CD14-positive monocyte (primary cell): ENCODE measurements at regions not wholly inside any gene's neighbourhood (a gene's known extent, or its start where the extent isn't known, plus 50 kb on each side); places are given as distances from the start of the nearest gene placed in this dataset.

Experiments
- DNase-seq, 3 donors: peaks; one replicate each; pipeline ENCODE4 v3.0.0-alpha.2; 2011 to 2022
- H2AFZ ChIP-seq: 2 replicates; pipeline ENCODE4 v1.6.0; 2012; ENCODE audit warnings: mild to moderate bottlenecking, low read depth, low read length, inconsistent platforms; ENCODE audit not compliant: insufficient read depth, poor library complexity, severe bottlenecking
- H3K27ac ChIP-seq, 2 donors: 1 replicate in 1 of 2; 2 replicates in 1 of 2; pipeline ENCODE4 v1.5.1; 2012 to 2013; ENCODE audit warnings: low read length in 2 of 2, control low read depth in 1 of 2, inconsistent platforms in 1 of 2, low read depth in 1 of 2, mild to moderate bottlenecking in 1 of 2
- H3K27me3 ChIP-seq, 2 donors: one replicate each; pipeline versions ENCODE4 v1.6.0 to v1.6.1; 2011 to 2013; ENCODE audit warnings: low read length in 2 of 2; ENCODE audit not compliant: control insufficient read depth in 2 of 2, insufficient read depth in 2 of 2
- H3K36me3 ChIP-seq, 2 donors: replicated peaks in 1 of 2; 1 replicate in 1 of 2; 2 replicates in 1 of 2; pipeline versions ENCODE4 v1.5.1 to v1.6.1; 2012 to 2013; ENCODE audit warnings: low read length in 2 of 2, control low read depth in 1 of 2, inconsistent platforms in 1 of 2, mild to moderate bottlenecking in 1 of 2; ENCODE audit not compliant: insufficient read depth in 2 of 2, control insufficient read depth in 1 of 2
- H3K4me1 ChIP-seq, 2 donors: 1 replicate in 1 of 2; 2 replicates in 1 of 2; pipeline versions ENCODE4 v1.5.1 to v1.6.1; 2012 to 2013; ENCODE audit warnings: low read length in 2 of 2, control low read depth in 1 of 2, inconsistent platforms in 1 of 2, mild to moderate bottlenecking in 1 of 2, moderate library complexity in 1 of 2; ENCODE audit not compliant: insufficient read depth in 2 of 2, control insufficient read depth in 1 of 2
- H3K4me2 ChIP-seq: replicated peaks from 2 replicates; pipeline ENCODE3; 2012; ENCODE audit warnings: low read length, moderate library complexity, mild to moderate bottlenecking; ENCODE audit not compliant: poor library complexity, severe bottlenecking; ENCODE audit errors: extremely low read depth
- H3K4me3 ChIP-seq, 3 experiments: fragments of 200-600 bp in 1 of 3; sonication (generic) in 1 of 3; replicated peaks in 1 of 3; 1 replicate in 2 of 3; 2 replicates in 1 of 3; pipeline ENCODE4 v1.5.1; 2011 to 2013; ENCODE audit warnings: low read length in 3 of 3, mild to moderate bottlenecking in 3 of 3, control low read depth in 2 of 3, low read depth in 2 of 3, inconsistent platforms in 1 of 3, moderate library complexity in 1 of 3
- H3K79me2 ChIP-seq: 2 replicates; pipeline ENCODE4 v1.6.0; 2012; ENCODE audit warnings: mild to moderate bottlenecking, control low read depth, inconsistent platforms, low read length, moderate library complexity; ENCODE audit not compliant: insufficient read depth
- H3K9ac ChIP-seq: 2 replicates; pipeline ENCODE4 v1.6.0; 2017; ENCODE audit warnings: low read length, mild to moderate bottlenecking; ENCODE audit not compliant: insufficient read depth, poor library complexity, severe bottlenecking
- H3K9me3 ChIP-seq, 2 donors: replicated peaks in 1 of 2; 1 replicate in 1 of 2; 2 replicates in 1 of 2; pipeline versions ENCODE4 v1.5.1 to v1.6.1; 2012 to 2013; ENCODE audit warnings: low read length in 2 of 2, control low read depth in 1 of 2; ENCODE audit not compliant: control insufficient read depth in 1 of 2, insufficient read depth in 1 of 2
- H4K20me1 ChIP-seq: 2 replicates; pipeline ENCODE4 v1.6.0; 2012; ENCODE audit warnings: mild to moderate bottlenecking, low read length, control low read depth, moderate library complexity; ENCODE audit not compliant: insufficient read depth
- H3K27ac Mint-ChIP-seq, 7 donors: one replicate each; pipeline ENCODE4 v1.8.0; 2020; ENCODE audit warnings: mild to moderate bottlenecking in 7 of 7, mixed read lengths in 7 of 7, moderate library complexity in 6 of 7, inconsistent platforms in 2 of 7
- H3K27me3 Mint-ChIP-seq, 3 donors: one replicate each; pipeline ENCODE4 v1.8.0; 2021 to 2022; ENCODE audit warnings: low read depth in 3 of 3, mild to moderate bottlenecking in 3 of 3, mixed read lengths in 3 of 3, moderate library complexity in 3 of 3, inconsistent platforms in 1 of 3
- H3K36me3 Mint-ChIP-seq, 2 donors: one replicate each; pipeline ENCODE4 v1.8.0; 2020; ENCODE audit warnings: mixed read lengths in 2 of 2, inconsistent platforms in 1 of 2, mild to moderate bottlenecking in 1 of 2
- H3K4me1 Mint-ChIP-seq: one replicate; pipeline ENCODE4 v1.8.0; 2020; ENCODE audit warnings: mild to moderate bottlenecking, mixed read lengths
- H3K4me3 Mint-ChIP-seq, 2 donors: one replicate each; pipeline ENCODE4 v1.8.0; 2020; ENCODE audit warnings: mild to moderate bottlenecking in 2 of 2, mixed read lengths in 2 of 2, moderate library complexity in 1 of 2
- H3K9me3 Mint-ChIP-seq, 7 donors: one replicate each; pipeline ENCODE4 v1.8.0; 2020 to 2022; ENCODE audit warnings: mixed read lengths in 7 of 7, mild to moderate bottlenecking in 6 of 7, moderate library complexity in 6 of 7, inconsistent platforms in 2 of 7
- WGBS: methylation state at CpG from one replicate; pipeline ENCODE4 v1.1.5; 2013; ENCODE audit warnings: missing lambda C conversion rate; ENCODE audit not compliant: insufficient coverage; 5-methylcytosine and 5-hydroxymethylcytosine counted together
- intact Hi-C, 2 donors: fragments of 100-400 bp; cut with micrococcal nuclease; formaldehyde crosslinking; loops; one replicate each; pipeline versions ENCODE4 v1.15.0 to v1.15.1; 2023
- TF ChIP-seq, protein P1 (sequence below): fragments of 200-600 bp; IDR thresholded peaks from one replicate; pipeline ENCODE4 v1.8.0; 2022; ENCODE audit warnings: antibody characterized with exemption, mild to moderate bottlenecking

DNA sequence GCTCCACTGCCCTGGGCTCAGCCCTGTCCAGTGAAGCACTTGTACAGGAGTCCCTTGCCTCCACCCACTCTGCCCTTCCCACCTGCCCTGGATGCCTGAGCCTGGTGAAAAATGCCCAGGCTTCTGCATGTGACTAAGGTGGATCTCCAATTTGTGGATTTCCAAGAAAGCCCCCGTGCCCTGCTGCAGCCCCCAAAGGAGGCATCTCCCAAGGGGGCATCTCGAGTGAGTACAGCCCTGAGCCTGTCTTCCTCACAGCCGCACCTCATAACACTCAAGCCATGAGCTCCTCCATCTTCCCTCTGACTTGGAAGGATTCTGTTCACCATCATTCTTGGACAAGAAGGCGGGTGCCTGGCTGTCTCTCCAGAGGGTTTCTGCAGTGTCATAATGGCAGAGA, 158.0 kb upstream of the PPP1R26 start:
- Histone ChIP-seq H3K4me1 (no peaks in the 10 kb centered on the region), H3K79me2 (no peaks in the 10 kb centered on the region), H3K4me2 (no peak overlapping the region), H4K20me1 (no peaks in the 10 kb centered on the region), H2AFZ (no peak overlapping the region), H3K9ac (no peak overlapping the region), H3K9me3 (no peaks in the 10 kb centered on the region), H3K36me3 (no peaks in the 10 kb centered on the region), H3K27ac (no peak overlapping the region), H3K4me3 (no peak overlapping the region), H3K27me3 (no peaks in the 10 kb centered on the region)
- no peaks in the 10 kb centered on the region for H3K36me3 Mint-ChIP-seq
- TF ChIP-seq, protein P1, sequence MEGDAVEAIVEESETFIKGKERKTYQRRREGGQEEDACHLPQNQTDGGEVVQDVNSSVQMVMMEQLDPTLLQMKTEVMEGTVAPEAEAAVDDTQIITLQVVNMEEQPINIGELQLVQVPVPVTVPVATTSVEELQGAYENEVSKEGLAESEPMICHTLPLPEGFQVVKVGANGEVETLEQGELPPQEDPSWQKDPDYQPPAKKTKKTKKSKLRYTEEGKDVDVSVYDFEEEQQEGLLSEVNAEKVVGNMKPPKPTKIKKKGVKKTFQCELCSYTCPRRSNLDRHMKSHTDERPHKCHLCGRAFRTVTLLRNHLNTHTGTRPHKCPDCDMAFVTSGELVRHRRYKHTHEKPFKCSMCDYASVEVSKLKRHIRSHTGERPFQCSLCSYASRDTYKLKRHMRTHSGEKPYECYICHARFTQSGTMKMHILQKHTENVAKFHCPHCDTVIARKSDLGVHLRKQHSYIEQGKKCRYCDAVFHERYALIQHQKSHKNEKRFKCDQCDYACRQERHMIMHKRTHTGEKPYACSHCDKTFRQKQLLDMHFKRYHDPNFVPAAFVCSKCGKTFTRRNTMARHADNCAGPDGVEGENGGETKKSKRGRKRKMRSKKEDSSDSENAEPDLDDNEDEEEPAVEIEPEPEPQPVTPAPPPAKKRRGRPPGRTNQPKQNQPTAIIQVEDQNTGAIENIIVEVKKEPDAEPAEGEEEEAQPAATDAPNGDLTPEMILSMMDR = no peak
- intact Hi-C loops = no loop called here
- no peaks in the 10 kb centered on the region for H3K4me1 Mint-ChIP-seq
- peaks cover 3 to 12% (median 10%) of the 10 kb centered on the region in 3 donors for H3K27me3 Mint-ChIP-seq
- DNase-seq = no peak
- no peak overlapping the region for H3K27ac Mint-ChIP-seq
- H3K9me3 Mint-ChIP-seq = peaks cover 0 to 7% (median 2%) of the 10 kb centered on the region in 7 donors
- no peak overlapping the region for H3K4me3 Mint-ChIP-seq
- WGBS = no CpG with 5 or more reads among the region's 4 CpGs

DNA sequence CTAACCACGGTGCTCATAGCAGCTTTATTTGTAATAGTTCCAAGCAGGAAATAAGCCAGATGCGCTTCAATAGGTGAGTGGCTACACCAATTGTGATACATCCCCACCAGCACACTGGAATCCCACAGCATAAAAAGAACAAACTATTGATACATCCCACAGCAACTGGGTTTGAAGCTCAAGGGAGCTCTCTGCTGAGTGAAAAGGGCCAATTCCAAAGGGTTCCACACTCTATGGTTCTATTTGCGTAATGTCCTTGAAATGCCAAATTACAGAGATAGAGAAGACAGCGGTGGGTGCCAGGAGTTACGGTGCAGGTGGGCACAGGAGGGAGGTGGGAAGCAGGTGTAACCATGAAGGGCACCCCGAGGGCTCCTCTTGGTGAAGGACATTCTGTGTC, 155.3 kb upstream of the PPP1R26 start:
- no peaks in the 10 kb centered on the region for H3K27me3 ChIP-seq
- no peaks in the 10 kb centered on the region for H3K9me3 ChIP-seq
- no peaks in the 10 kb centered on the region for H3K36me3 ChIP-seq
- H3K4me2 ChIP-seq = no peak overlapping the region
- peaks cover 0 to 15% (median 3%) of the 10 kb centered on the region in 7 donors for H3K9me3 Mint-ChIP-seq
- no peaks in the 10 kb centered on the region for H3K4me1 Mint-ChIP-seq
- no peak overlapping the region for H3K27ac Mint-ChIP-seq
- no peak overlapping the region for H2AFZ ChIP-seq
- H3K27ac ChIP-seq = no peak overlapping the region
- 88% methylated on average over 5 of the region's 6 CpGs for WGBS
- peaks cover 3 to 10% (median 6%) of the 10 kb centered on the region in 3 donors for H3K27me3 Mint-ChIP-seq
- H3K4me3 ChIP-seq = no peak overlapping the region
- TF ChIP-seq, protein P1 = no peak
- H3K4me1 ChIP-seq = no peaks in the 10 kb centered on the region
- intact Hi-C loops = no loop called here
- H3K4me3 Mint-ChIP-seq = no peak overlapping the region
- no peak for DNase-seq
- no peak overlapping the region for H3K9ac ChIP-seq
- H4K20me1 ChIP-seq = no peaks in the 10 kb centered on the region
- no peaks in the 10 kb centered on the region for H3K36me3 Mint-ChIP-seq
- no peaks in the 10 kb centered on the region for H3K79me2 ChIP-seq
